NCI-H1105 treated with DMSO at 0.1 percent for 48 hours (cell line): ENCODE measurements at regions not wholly inside any gene's neighbourhood (a gene's known extent, or its start where the extent isn't known, plus 50 kb on each side); places are given as distances from the start of the nearest gene placed in this dataset.

Experiments used
- DNase-seq: peaks from one replicate; lab custom pipeline; 2025; lab: John Stamatoyannopoulos, UW

- DNase-seq = no peak
Observed at GRCh38 chr1:84759756-84760155, 69.5 kb upstream of the SSX2IP start.

- peak; percentile 47 for DNase-seq
Observed at GRCh38 chr1:84758968-84759491, 68.8 kb upstream of the SSX2IP start.

- DNase-seq = no peak
Observed at GRCh38 chr1:84758476-84758875, 68.2 kb upstream of the SSX2IP start.

GRCh38 chr1:84757301-84757700, 67.0 kb upstream of the SSX2IP start:
- no peak for DNase-seq

- no peak for DNase-seq
Observed at GRCh38 chr1:84756455-84757082, 66.3 kb upstream of the SSX2IP start.

GRCh38 chr1:84756001-84756400, 65.7 kb upstream of the SSX2IP start:
- no peak for DNase-seq

- no peak for DNase-seq
Observed at GRCh38 chr1:84755216-84755615, 65.0 kb upstream of the SSX2IP start.

- DNase-seq = no peak
Observed at GRCh38 chr1:84754386-84754703, 64.1 kb upstream of the SSX2IP start.

GRCh38 chr1:84753516-84754385, 63.5 kb upstream of the SSX2IP start:
- peak; percentile 85 for DNase-seq

GRCh38 chr1:84750110-84750730, 60.0 kb upstream of the SSX2IP start:
- DNase-seq = no peak

GRCh38 chr1:84749427-84749826, 59.2 kb upstream of the SSX2IP start:
- no peak for DNase-seq

GRCh38 chr1:84748364-84748763, 58.1 kb upstream of the SSX2IP start:
- DNase-seq = no peak

- DNase-seq = no peak
Observed at GRCh38 chr1:84745857-84746256, 55.6 kb upstream of the SSX2IP start.

GRCh38 chr1:84743896-84744295, 53.6 kb upstream of the SSX2IP start:
- no peak for DNase-seq

- DNase-seq = no peak
Observed at GRCh38 chr1:84742653-84743052, 52.4 kb upstream of the SSX2IP start.

- DNase-seq = no peak
Observed at GRCh38 chr1:84740050-84740714, 49.9 kb upstream of the SSX2IP start.
